HG03139 (cell line): ENCODE measurements at regions not wholly inside any gene's neighbourhood (a gene's known extent, or its start where the extent isn't known, plus 50 kb on each side); places are given as distances from the start of the nearest gene placed in this dataset.
"Not testable (repeated sequence)": the region's sequence is repeated elsewhere in the genome, so short reads cannot be mapped to it uniquely, and the experiment has no call there.

Source experiments
- ATAC-seq: cut with Tn5 transposase; IDR thresholded peaks from one replicate; pipeline ENCODE4 v1.9.1; 2021; ENCODE audit not compliant: unreplicated experiment

- ATAC-seq: no peak
These were observed 643.3 kb downstream of the SOCS6 start for GRCh38 chr18:70931942-70932814.

DNA sequence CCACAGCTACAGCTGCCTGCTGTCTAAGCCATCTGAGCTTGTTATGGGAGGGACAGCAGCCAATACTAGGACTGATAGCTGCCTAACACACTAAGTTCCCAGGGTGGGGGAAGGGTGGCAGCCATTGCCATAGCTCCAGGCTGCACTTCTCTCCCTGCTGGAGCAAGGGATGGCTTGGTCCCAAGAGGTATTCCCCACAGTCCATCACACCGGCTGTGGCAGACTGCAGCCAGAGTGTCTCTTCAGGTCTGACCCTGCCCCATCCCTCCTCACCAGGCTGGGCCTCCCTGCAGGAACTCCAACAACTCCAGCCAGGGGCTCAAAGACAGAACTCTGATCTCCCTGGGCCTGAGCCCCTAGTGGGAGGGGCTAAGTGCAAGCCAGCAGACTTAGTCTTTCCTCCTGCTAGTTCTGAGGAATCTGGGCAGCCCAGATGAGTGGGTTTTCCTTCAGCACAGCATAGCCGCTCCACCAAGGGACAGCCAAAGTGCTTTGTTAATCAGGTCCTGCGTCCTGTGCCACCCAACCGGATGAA, 632.1 kb downstream of the SOCS6 start:
- no peak for ATAC-seq

DNA sequence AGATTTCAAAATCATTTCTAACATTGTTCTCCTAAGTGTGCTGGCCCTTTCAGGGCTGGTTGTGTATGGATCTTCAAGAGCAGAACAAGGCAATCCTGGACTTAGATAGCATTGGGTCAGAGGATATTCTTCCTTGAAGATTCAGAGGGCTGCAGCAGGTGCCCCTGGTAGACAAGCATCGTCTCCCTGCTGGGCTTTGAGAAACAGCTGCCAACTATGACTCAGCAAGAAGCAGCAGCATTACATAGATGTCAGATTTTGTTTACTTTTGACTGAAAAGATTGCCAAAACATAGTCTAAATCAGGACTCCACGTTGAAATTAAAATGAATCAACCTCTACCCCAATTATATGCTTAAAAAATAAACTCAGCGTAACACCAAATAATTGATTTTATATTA, 618.8 kb downstream of the SOCS6 start:
- no peak for ATAC-seq

DNA sequence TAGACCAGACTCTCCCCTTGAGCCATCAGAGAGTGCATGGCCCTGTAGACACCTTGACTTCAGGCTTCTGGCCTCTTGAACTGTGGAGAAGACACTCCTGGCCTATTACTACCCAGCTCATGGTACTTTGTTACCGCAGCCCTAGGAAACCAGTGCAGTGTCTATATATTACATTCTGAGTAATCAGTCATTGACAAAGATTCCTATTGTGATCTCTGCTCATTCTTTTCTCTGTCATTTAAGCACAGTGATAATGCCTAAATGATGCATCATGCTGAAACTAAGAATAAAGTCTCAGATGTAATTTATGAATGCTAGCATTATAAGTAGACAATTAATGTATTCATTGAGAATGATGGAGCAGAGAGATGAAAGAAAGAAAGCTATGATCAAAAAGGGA, 603.5 kb downstream of the SOCS6 start:
- ATAC-seq: no peak

DNA sequence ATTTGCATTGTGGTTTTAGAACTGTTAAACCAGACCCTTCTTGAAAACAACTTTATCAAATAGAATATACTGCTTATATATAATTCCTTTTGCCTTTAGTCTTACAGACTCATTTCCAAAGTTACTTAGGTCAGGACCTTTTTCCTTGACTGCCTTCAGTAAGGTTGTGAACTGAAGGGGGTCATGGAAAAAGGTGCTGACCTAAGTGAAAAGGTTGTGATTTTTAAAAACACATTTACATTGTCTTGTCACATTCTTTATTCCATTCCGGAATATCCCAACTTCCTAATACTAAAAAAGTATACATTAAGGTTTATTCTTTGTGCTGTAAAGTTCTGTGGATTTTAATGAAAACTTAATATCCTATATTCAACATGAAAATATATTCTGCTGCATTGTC, 581.4 kb downstream of the SOCS6 start:
- ATAC-seq: no peak

DNA sequence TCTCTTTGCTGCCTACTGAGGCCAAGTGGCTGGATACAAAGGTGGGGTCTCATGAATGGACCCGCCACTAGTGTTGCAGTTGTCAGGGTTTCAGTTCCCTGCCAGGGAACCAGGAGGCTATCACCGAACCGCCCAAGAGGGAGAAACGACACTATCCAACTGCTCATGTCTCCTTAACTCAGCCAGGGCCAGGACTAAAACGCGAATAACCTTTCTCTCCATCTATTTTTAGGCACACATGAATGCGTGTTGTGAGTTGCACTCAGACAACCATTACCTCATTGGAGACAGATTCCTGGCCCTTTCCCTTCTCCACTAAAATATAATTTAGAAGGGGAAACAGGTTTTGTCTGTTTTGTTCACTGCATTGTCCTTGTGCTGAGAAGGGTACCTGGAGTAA, 559.5 kb downstream of the SOCS6 start:
- ATAC-seq: no peak

- no peak for ATAC-seq
These were observed 551.8 kb downstream of the SOCS6 start for GRCh38 chr18:70840649-70841048.

DNA sequence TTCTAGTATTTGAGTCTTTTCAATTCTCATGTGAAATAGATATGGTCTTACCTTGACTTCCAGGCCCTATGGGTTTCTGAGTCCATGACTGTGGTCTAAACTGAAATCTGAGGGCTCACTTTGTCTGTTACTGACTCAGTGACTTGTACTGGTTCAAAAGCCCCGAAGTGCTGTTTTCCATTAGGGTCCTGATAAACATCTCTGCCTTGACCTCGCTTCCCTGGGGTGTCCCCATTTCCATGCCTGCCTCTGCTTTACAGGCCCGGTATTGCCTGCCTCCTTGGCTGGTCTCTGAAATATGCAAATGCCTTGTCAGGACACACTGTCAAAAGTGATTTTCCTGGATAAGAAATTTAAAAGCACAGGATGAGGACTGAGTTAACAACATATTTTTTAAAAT, 538.8 kb downstream of the SOCS6 start:
- ATAC-seq: no peak

DNA sequence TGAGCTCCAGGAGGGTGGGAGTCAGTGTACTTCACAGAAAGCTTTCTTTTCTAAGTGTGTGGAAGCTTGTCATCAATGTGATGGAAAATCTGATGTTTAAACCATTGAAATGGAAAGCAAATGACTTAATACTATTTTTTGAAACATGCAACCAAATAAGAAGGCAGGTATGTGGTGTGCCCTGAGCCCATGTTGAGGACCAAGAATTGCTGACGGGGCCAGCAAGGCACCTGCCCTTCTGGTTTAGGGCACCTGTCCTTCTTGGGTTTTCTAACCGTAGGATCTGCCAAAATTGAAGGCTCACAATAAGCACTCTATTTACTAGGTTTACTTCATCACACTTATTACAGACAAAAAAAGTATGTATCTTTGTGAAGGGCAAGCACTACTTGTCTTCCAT, 537.7 kb downstream of the SOCS6 start:
- no peak for ATAC-seq

DNA sequence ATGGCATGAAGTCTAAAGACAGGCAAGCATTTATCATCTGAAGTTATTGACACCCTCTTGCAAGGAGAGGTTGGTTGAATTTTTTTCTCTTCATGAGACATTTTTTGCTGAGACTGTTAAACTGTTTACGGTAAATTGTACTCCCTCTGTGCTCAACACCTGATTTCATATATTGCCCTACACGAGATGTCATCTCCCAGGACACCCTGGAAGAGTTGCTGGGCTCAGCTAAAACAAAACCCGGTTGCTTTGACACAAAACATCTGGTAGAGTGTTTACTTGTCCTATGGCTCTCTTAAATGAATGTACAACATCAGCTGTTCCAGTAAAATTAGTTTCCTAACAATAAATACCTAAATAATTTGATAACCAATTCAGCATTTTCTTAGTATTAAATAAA, 533.8 kb downstream of the SOCS6 start:
- no peak for ATAC-seq

GRCh38 chr18:70822117-70822516, 533.3 kb downstream of the SOCS6 start:
- ATAC-seq: no peak

GRCh38 chr18:70808481-70809056, 519.7 kb downstream of the SOCS6 start:
- ATAC-seq: no peak

DNA sequence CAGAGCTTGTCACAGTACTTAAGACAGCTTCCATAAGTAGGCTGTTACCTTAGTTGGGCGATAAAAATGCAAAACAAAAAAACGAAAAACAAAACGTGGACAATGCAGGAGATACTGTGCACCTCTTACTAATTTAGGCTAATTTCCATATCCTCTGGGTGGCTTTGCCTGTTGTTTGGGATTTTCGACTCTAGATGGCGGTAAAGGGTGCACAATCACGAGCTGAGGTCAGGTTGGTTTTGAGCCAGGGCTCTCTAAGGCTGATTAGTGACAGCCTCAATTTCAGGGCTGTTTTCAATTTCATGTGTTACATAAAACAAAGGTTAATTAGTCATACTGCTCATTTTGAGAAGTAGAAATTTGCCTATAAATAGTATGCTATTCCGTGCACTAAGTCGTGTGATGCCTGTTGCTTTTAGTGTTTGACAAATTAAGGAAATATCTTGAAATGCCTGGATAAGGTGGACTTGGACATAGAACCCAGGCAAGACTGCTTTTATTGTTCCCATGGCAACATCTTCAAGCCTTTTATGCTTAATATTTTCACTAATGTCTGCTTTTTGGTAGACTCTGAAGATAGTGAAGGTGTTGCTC, 493.1 kb downstream of the SOCS6 start:
- peak; percentile 92 for ATAC-seq

- not testable (repeated sequence) for ATAC-seq
These were observed 477.4 kb downstream of the SOCS6 start for GRCh38 chr18:70766254-70766653.

- ATAC-seq: no peak
These were observed 474.0 kb downstream of the SOCS6 start for GRCh38 chr18:70762812-70763211.

- no peak for ATAC-seq
These were observed 469.9 kb downstream of the SOCS6 start for GRCh38 chr18:70758780-70759179.

DNA sequence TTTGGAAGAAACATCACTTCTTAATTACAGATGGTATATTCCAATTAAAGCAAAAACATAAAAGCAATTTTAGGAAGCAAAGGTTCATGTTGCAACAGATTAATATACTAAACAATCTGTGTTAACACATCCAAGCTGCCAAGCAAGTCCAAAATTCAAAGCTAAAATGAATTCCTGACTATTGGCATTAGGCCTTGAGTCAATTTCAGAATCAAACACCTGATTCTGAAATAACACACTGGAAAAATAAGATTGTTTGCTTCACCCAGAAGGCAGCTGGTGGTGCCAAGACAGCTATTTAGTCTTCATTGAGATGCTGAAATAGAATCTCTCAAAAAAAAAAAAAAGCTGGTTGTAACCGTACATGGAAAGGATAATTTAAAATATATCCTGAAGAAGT, 465.6 kb downstream of the SOCS6 start:
- ATAC-seq: no peak

GRCh38 chr18:70732916-70733315, 444.1 kb downstream of the SOCS6 start:
- no peak for ATAC-seq

GRCh38 chr18:70732188-70732587, 443.3 kb downstream of the SOCS6 start:
- no peak for ATAC-seq

DNA sequence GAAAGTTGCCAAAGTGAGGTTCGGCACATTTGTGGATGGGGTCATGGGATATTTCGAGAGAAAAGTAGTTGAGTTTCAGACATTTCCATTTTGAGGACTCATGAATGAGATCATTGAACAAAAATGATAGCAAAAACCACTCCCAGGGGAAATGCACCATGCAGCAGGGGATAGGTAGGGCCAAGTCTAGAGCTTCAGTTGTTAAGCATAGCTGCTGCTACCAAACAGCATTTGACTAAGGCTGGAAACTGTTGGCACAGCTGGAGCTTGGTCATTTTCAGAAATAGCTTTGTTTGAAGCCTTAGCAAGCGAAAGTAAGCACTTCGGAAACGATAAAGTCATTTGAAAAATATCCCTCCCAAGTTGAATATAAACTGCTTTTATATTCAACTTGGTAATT, 431.8 kb downstream of the SOCS6 start:
- ATAC-seq: no peak

GRCh38 chr18:70709720-70710119, 420.9 kb downstream of the SOCS6 start:
- no peak for ATAC-seq

DNA sequence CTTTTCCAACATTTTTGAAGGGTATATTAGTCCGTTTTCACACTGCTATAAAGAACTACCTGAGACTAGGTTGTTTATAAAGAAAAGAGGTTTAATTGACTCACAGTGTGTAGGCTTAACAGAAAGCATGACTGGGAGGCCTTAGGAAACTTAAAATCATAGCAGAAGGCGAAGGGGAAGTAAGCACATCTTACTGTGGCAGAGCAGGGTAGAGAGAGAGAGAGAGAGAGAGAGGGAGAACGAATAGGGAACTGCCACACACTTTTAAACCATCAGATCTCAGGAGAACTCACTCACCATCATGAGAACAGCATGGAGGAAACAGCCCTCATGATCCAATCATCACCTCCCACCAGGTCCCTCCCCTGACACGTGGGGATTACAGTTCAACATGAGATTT, 420.3 kb downstream of the SOCS6 start:
- ATAC-seq: no peak
